ENCODE measurements at regions not wholly inside any gene's neighbourhood (a gene's known extent, or its start where the extent isn't known, plus 50 kb on each side); places are given as distances from the start of the nearest gene placed in this dataset.
"Not testable (repeated sequence)": the region's sequence is repeated elsewhere in the genome, so short reads cannot be mapped to it uniquely, and the experiment has no call there.

DNA sequence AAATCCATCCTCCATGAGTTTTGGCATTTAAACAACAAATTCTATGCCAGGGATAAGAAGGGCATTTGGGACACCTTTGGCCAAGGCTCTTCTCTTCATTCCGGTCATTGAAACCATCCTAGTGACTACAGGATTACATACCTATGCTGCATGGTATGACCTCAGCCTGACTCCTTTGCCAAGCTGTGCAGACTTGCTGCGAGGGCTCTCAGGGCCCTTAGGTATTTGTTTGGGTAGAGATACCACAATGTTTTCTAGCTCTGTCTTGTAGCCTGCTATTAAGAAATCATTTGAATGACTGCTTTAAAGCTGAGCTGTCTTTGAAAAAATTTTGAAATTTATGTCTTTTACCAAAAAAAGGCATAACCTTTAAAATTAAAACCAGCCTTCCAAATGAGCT, 749.8 kb upstream of the SGO1 start:
- Mint-ChIP-seq H3K4me3 (no peak overlapping the region), H3K36me3 (ENCODE audit: insufficient read depth) (no peaks in the 10 kb centered on the region), H3K9me3 (peaks cover 9 to 18% of the 10 kb centered on the region in 2 donors), H3K27me3 (no peaks in the 10 kb centered on the region), H3K4me1 (ENCODE audit: low read depth in 2 of 2) (no peaks in the 10 kb centered on the region), H3K27ac (no peak overlapping the region)
- DNase-seq (no peak), ATAC-seq (replicated peaks) (no peak)

GRCh38 chr3:20931834-20932233, 745.8 kb upstream of the SGO1 start:
- no peaks in the 10 kb centered on the region for H3K36me3 Mint-ChIP-seq (ENCODE audit: insufficient read depth)
- ATAC-seq (replicated peaks), result no peak
- H3K4me3 Mint-ChIP-seq, result no peak overlapping the region
- H3K4me1 Mint-ChIP-seq (ENCODE audit: low read depth in 2 of 2), result no peaks in the 10 kb centered on the region
- H3K27ac Mint-ChIP-seq, result no peak overlapping the region
- no peaks in the 10 kb centered on the region for H3K27me3 Mint-ChIP-seq
- H3K9me3 Mint-ChIP-seq, result peaks cover 11 to 26% of the 10 kb centered on the region in 2 donors
- no peak for DNase-seq

DNA sequence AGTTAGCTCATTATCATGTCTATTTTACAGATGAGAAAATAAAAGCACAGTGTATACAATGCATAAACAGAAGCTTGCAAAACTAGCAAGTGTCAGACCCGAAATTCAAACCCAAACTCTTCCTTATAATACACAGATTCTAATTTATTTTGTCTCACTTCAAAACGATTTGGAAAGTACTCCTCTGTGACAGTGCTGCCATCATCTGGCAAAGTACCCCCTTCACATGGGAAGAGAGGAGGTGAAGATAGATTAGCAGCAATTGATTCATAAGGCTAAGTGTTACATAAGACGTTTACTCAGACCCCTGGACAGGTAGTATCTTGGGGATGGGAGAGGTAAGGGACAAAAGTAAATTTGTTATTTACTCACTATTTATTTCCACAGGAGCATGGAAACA, 744.0 kb upstream of the SGO1 start:
- no peaks in the 10 kb centered on the region for H3K27me3 Mint-ChIP-seq
- no peaks in the 10 kb centered on the region for H3K36me3 Mint-ChIP-seq (ENCODE audit: insufficient read depth)
- H3K4me3 Mint-ChIP-seq, result no peak overlapping the region
- H3K9me3 Mint-ChIP-seq, result peaks cover 13 to 32% of the 10 kb centered on the region in 2 donors
- no peaks in the 10 kb centered on the region for H3K4me1 Mint-ChIP-seq (ENCODE audit: low read depth in 2 of 2)
- no peak for DNase-seq
- ATAC-seq (replicated peaks), result no peak
- no peak overlapping the region for H3K27ac Mint-ChIP-seq

GRCh38 chr3:20924646-20925385, 738.8 kb upstream of the SGO1 start:
- Mint-ChIP-seq H3K4me1 (ENCODE audit: low read depth in 2 of 2) (no peaks in the 10 kb centered on the region), H3K27me3 (no peaks in the 10 kb centered on the region), H3K36me3 (ENCODE audit: insufficient read depth) (no peaks in the 10 kb centered on the region), H3K9me3 (peaks cover 15 to 37% of the 10 kb centered on the region in 2 donors), H3K27ac (no peak overlapping the region), H3K4me3 (no peak overlapping the region)
- ATAC-seq (replicated peaks) (no peak), DNase-seq (no peak)

DNA sequence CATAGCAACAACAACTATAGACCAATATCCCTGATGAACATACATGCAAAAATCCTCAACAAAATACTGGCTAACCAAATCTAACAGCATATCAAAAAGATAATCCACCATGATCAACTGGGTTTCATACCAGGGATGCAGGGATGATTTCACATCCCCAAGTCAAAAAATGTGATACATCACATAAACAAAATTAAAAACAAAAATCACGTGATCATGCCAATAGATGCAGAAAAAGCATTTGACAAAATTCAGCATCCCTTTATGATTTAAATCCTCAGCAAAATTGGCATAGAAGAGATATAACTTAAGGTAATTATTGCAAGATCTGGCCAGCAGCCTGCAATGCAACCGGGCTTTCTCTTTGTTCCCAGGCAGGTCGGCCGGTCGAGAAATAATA, 735.1 kb upstream of the SGO1 start:
- peaks cover 18 to 42% of the 10 kb centered on the region in 2 donors for H3K9me3 Mint-ChIP-seq
- not testable (repeated sequence) for H3K36me3 Mint-ChIP-seq (ENCODE audit: insufficient read depth); ATAC-seq (replicated peaks); H3K4me3 Mint-ChIP-seq; H3K27ac Mint-ChIP-seq; H3K27me3 Mint-ChIP-seq; DNase-seq; H3K4me1 Mint-ChIP-seq (ENCODE audit: low read depth in 2 of 2)

DNA sequence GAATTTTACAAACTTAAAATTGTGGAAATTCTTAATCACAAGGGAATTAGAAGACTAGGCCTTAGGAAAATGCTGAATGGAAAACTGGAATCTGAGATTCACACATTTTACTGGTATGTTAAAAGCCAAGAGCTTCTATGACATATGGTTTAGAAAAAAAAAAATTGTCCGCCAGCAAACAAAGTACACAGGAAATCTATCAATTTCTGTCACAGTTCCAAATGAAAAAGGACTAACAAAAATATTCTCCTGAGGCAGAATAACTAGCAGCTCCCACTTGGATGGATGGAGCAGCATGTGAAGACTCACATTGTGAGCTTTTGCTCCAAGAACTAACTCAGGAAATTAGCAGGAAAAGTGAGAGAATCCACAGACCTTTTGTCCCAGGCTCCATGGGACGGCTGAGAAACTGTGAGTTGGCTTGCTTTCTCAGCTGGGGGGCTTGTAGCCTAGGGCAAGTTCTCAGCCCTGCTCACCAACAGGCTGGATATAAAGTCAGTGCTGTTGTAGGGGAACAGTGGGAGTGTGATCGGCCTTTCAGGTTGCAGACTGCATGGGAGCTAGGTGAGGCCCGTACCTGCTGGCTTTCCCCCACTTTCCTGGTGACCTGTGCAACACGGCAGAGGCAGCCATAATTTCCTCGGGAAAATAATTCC, 731.1 kb upstream of the SGO1 start:
- H3K4me3 Mint-ChIP-seq, result no peak overlapping the region
- H3K36me3 Mint-ChIP-seq (ENCODE audit: insufficient read depth), result no peaks in the 10 kb centered on the region
- H3K27ac Mint-ChIP-seq, result no peak overlapping the region
- H3K4me1 Mint-ChIP-seq (ENCODE audit: low read depth in 2 of 2), result no peaks in the 10 kb centered on the region
- ATAC-seq (replicated peaks), result no peak
- H3K9me3 Mint-ChIP-seq, result peaks cover 12 to 37% of the 10 kb centered on the region in 2 donors
- no peaks in the 10 kb centered on the region for H3K27me3 Mint-ChIP-seq
- DNase-seq, result no peak

- peaks cover 5 to 17% of the 10 kb centered on the region in 2 donors for H3K9me3 Mint-ChIP-seq
- DNase-seq (no peak), ATAC-seq (replicated peaks) (no peak)
- no peaks in the 10 kb centered on the region for H3K4me1 Mint-ChIP-seq (ENCODE audit: low read depth in 2 of 2)
- H3K4me3 Mint-ChIP-seq, result no peak overlapping the region
- H3K27ac Mint-ChIP-seq, result no peak overlapping the region
- no peaks in the 10 kb centered on the region for H3K27me3 Mint-ChIP-seq
- no peaks in the 10 kb centered on the region for H3K36me3 Mint-ChIP-seq (ENCODE audit: insufficient read depth)
These were observed 728.3 kb upstream of the SGO1 start for GRCh38 chr3:20914310-20914709.

DNA sequence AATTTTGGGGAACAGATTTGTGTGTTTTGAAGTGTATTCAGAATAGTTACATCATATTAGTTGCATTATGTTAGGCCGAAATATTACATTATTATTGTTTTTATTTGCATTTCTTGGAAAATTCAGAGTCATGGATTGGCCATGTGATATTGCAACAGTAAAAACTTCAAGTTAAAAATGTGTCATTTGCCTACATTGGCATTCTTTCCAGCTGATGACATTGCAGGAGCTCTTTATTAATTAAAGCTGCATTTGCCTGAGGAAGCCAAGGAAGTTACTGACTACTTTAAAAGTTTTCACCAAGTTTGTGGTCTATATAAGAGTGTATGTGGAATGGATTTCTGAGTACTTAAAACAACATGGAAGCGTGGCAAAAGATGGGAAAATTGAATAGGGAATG, 726.4 kb upstream of the SGO1 start:
- H3K27ac Mint-ChIP-seq, result no peak overlapping the region
- no peaks in the 10 kb centered on the region for H3K36me3 Mint-ChIP-seq (ENCODE audit: insufficient read depth)
- H3K27me3 Mint-ChIP-seq, result no peaks in the 10 kb centered on the region
- DNase-seq, result no peak
- H3K4me3 Mint-ChIP-seq, result no peak overlapping the region
- no peak for ATAC-seq (replicated peaks)
- H3K4me1 Mint-ChIP-seq (ENCODE audit: low read depth in 2 of 2), result no peaks in the 10 kb centered on the region
- peaks cover 2 to 7% of the 10 kb centered on the region in 2 donors for H3K9me3 Mint-ChIP-seq

DNA sequence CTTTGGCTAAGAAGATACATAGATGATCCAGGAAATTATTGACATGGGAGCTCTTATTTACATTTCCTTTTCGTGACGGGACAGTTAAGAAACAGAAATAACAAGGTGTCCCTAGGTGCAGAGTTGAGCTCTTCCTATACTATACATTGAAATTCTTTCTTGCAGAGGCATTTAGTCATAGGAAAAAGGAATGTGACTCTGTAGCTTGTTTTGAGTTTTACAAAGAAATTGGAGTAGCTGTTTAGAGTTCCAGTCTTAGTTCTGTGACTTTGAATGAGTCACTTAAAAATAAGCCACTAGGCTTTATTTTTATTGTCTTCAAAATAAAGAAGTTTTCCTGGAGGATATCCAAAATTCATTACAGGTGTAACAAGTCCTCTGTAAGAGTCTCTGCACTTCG, 723.5 kb upstream of the SGO1 start:
- Mint-ChIP-seq H3K4me1 (ENCODE audit: low read depth in 2 of 2) (no peaks in the 10 kb centered on the region), H3K9me3 (peaks cover 0 to 7% of the 10 kb centered on the region in 2 donors), H3K27ac (no peak overlapping the region), H3K27me3 (no peaks in the 10 kb centered on the region), H3K36me3 (ENCODE audit: insufficient read depth) (no peaks in the 10 kb centered on the region), H3K4me3 (no peak overlapping the region)
- ATAC-seq (replicated peaks) (no peak), DNase-seq (no peak)

DNA sequence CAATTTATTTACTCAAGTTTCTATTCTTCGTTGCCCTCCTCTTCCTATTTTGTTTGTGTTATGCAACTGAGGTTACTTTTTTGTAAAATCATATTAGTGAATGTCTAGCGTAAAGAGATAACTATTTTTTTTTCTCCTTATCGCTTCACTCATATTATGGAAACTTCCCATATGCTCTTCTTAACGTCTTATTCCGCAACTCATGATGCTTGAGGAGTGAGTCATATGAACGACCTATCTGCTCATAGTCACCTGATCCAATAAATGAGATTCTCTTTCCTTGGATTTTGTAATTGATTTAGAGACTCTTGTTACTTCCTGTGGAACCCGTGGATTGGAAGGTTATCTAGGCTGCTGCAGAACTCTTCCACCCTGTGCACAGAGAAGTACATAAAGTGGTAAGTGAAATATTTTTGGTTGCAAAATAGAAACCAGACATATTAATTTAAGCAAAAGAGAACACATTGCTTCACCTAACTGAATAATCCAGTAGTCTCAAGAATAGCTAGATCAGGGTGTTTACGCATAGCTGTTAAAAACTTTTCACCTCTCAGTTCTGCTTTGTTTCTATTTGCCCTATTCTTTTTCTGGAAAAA, 719.3 kb upstream of the SGO1 start:
- no peak overlapping the region for H3K4me3 Mint-ChIP-seq
- no peak for ATAC-seq (replicated peaks)
- no peak for DNase-seq
- no peaks in the 10 kb centered on the region for H3K27me3 Mint-ChIP-seq
- H3K27ac Mint-ChIP-seq, result no peak overlapping the region
- H3K36me3 Mint-ChIP-seq (ENCODE audit: insufficient read depth), result no peaks in the 10 kb centered on the region
- H3K9me3 Mint-ChIP-seq, result peaks cover 0 to 11% of the 10 kb centered on the region in 2 donors
- H3K4me1 Mint-ChIP-seq (ENCODE audit: low read depth in 2 of 2), result no peaks in the 10 kb centered on the region

GRCh38 chr3:20904671-20905070, 718.7 kb upstream of the SGO1 start:
- Mint-ChIP-seq H3K27ac (no peak overlapping the region), H3K4me3 (no peak overlapping the region), H3K4me1 (ENCODE audit: low read depth in 2 of 2) (no peaks in the 10 kb centered on the region), H3K27me3 (no peaks in the 10 kb centered on the region), H3K9me3 (peaks cover 3 to 12% of the 10 kb centered on the region in 2 donors), H3K36me3 (ENCODE audit: insufficient read depth) (no peaks in the 10 kb centered on the region)
- ATAC-seq (replicated peaks) (no peak), DNase-seq (no peak)

DNA sequence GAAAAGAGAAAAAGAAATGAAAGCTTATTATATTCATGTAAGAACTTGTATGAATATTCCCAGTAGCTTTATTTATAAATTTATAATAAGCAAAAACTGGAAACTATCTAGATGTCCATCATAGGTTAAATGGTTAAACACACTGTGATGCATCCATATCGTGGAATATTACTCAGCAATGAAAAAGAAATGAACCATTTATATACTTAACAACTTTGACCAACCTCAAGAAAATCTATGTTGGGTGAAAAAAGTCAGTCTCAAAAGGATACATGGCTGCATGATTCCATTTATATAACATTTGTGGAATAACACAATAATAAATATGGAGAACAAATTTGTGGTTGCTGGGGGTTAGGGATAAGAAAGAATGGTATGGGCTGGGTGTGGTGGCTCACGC, 713.0 kb upstream of the SGO1 start:
- H3K36me3 Mint-ChIP-seq (ENCODE audit: insufficient read depth), result no peaks in the 10 kb centered on the region
- no peak overlapping the region for H3K4me3 Mint-ChIP-seq
- peaks cover 10 to 22% of the 10 kb centered on the region in 2 donors for H3K9me3 Mint-ChIP-seq
- DNase-seq (no peak), ATAC-seq (replicated peaks) (no peak)
- no peaks in the 10 kb centered on the region for H3K27me3 Mint-ChIP-seq
- H3K4me1 Mint-ChIP-seq (ENCODE audit: low read depth in 2 of 2), result no peaks in the 10 kb centered on the region
- H3K27ac Mint-ChIP-seq, result no peak overlapping the region

- H3K36me3 Mint-ChIP-seq (ENCODE audit: insufficient read depth), result no peaks in the 10 kb centered on the region
- DNase-seq, result no peak
- H3K4me3 Mint-ChIP-seq, result no peak overlapping the region
- no peak for ATAC-seq (replicated peaks)
- no peak overlapping the region for H3K27ac Mint-ChIP-seq
- no peaks in the 10 kb centered on the region for H3K4me1 Mint-ChIP-seq (ENCODE audit: low read depth in 2 of 2)
- H3K9me3 Mint-ChIP-seq, result peaks cover 2 to 6% of the 10 kb centered on the region in 2 donors
- H3K27me3 Mint-ChIP-seq, result no peaks in the 10 kb centered on the region
These were observed 704.1 kb upstream of the SGO1 start for GRCh38 chr3:20890111-20890519.

DNA sequence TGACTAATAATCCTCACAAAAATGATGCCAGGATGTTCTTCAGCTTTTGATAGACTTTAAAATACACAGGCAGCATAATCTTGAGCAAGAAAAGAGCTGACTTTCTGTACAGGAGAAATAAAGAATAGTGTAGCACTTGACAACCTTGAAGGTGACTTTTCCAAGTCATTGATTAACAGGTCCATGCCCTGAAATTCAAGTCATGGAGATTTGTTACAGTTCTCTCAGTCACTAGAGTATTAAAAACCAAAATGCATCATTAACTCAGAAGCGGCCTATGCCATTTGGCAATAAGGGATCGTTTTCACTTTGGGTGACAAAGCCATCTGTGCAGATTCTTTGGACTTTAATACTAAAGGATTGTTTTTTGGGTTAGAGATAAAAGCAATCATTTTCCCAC, 692.7 kb upstream of the SGO1 start:
- no peak for DNase-seq
- H3K27me3 Mint-ChIP-seq, result no peaks in the 10 kb centered on the region
- peaks cover 7 to 28% of the 10 kb centered on the region in 2 donors for H3K9me3 Mint-ChIP-seq
- no peak for ATAC-seq (replicated peaks)
- H3K4me1 Mint-ChIP-seq (ENCODE audit: low read depth in 2 of 2), result no peaks in the 10 kb centered on the region
- H3K36me3 Mint-ChIP-seq (ENCODE audit: insufficient read depth), result no peaks in the 10 kb centered on the region
- H3K27ac Mint-ChIP-seq, result no peak overlapping the region
- H3K4me3 Mint-ChIP-seq, result no peak overlapping the region
